MG63 (cell line): ENCODE measurements at regions not wholly inside any gene's neighbourhood (a gene's known extent, or its start where the extent isn't known, plus 50 kb on each side); places are given as distances from the start of the nearest gene placed in this dataset.
"Not testable (repeated sequence)": the region's sequence is repeated elsewhere in the genome, so short reads cannot be mapped to it uniquely, and the experiment has no call there.

Experiments used
- DNase-seq: peaks from one replicate; pipeline ENCODE4 v3.0.0-alpha.2; 2020
- H3K27me3 ChIP-seq: fragments of 250-450 bp; sonication (Bioruptor Pico); 2 replicates; pipeline ENCODE4 v1.5.1; 2020; ENCODE audit warnings: mild to moderate bottlenecking, moderate library complexity
- H3K36me3 ChIP-seq: fragments of 250-450 bp; sonication (Bioruptor Pico); 2 replicates; pipeline ENCODE4 v1.5.1; 2020; ENCODE audit warnings: mild to moderate bottlenecking, moderate library complexity
- H3K4me3 ChIP-seq: fragments of 250-450 bp; sonication (Bioruptor Pico); 2 replicates; pipeline ENCODE4 v1.5.1; 2020; ENCODE audit warnings: mild to moderate bottlenecking, moderate library complexity
- H3K9me3 ChIP-seq: fragments of 250-450 bp; sonication (Bioruptor Pico); 2 replicates; pipeline ENCODE4 v1.5.1; 2020; ENCODE audit warnings: mild to moderate bottlenecking, moderate library complexity

DNA sequence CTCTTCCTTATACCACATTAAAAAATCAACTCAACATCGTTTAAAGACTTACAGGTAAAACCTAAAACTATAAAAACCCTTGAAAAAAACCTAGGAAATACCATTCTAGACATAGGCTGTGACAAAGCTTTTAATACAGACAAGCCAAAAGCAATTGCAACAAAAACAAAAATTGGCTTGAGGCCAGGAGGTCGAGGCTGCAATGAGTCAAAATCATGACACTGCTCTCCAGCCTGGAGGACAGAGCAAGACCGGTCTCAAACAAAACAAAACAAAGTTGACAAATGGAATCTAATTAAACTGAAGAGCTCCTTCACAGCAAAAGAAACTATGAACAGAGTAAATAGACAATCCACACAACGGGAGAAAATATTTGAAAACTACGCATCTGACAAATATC, 1057.8 kb downstream of the FSCB start:
- Histone ChIP-seq H3K9me3 (no peaks in the 10 kb centered on the region), H3K27me3 (no peaks in the 10 kb centered on the region), H3K36me3 (no peaks in the 10 kb centered on the region), H3K4me3 (no peak overlapping the region)
- no peak for DNase-seq

- no peaks in the 10 kb centered on the region for H3K27me3 ChIP-seq
- no peak overlapping the region for H3K4me3 ChIP-seq
- H3K36me3 ChIP-seq: no peaks in the 10 kb centered on the region
- no peak for DNase-seq
- H3K9me3 ChIP-seq: no peaks in the 10 kb centered on the region
Measured at GRCh38 chr14:43438056-43438455, 1069.0 kb downstream of the FSCB start.

DNA sequence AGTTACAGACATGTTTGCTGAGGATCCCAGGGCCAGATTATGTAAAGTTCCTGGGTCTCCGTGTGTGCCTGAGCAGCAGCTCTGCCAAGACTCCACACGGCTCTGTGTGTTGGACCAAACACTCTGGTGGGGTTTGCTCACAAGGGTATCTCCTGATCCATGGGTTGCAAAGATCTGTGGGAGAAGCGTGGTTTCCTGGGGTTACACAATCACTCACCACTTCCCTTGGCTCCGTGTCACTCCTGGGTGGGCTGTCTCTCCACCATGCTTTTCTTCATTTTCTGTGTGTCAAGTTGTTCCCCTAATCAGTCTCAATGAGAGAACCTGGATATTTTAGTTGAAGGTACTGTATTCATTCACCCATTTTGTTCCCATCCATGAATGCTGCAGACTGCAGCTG, 1088.8 kb downstream of the FSCB start:
- H3K27me3 ChIP-seq: no peaks in the 10 kb centered on the region
- H3K9me3 ChIP-seq: no peaks in the 10 kb centered on the region
- no peak overlapping the region for H3K4me3 ChIP-seq
- no peak for DNase-seq
- H3K36me3 ChIP-seq: no peaks in the 10 kb centered on the region

DNA sequence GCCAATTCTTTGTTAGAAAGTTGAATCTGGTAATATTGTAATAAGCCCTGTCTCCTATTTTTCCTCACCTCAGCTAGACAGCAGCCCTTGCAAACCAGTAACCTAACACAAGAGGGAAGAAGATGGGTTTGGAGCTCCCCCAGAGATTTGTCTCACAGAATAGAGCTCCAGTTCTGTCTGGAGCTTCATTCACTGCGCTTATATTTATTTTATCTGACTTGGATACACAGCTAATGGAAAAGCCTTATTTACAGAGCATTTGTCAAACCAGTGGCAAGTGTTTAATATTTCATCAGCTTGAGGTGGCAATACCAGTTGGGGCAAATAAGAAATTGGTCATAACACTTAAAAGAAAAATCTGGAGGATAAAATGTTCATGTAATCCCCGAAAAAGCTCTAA, 1094.0 kb downstream of the FSCB start:
- DNase-seq: no peak
- Histone ChIP-seq H3K4me3 (no peak overlapping the region), H3K9me3 (no peaks in the 10 kb centered on the region), H3K36me3 (no peaks in the 10 kb centered on the region), H3K27me3 (no peaks in the 10 kb centered on the region)

GRCh38 chr14:43411841-43412240, 1095.2 kb downstream of the FSCB start:
- Histone ChIP-seq H3K9me3 (no peaks in the 10 kb centered on the region), H3K4me3 (no peak overlapping the region), H3K27me3 (no peaks in the 10 kb centered on the region), H3K36me3 (no peaks in the 10 kb centered on the region)
- DNase-seq: no peak

DNA sequence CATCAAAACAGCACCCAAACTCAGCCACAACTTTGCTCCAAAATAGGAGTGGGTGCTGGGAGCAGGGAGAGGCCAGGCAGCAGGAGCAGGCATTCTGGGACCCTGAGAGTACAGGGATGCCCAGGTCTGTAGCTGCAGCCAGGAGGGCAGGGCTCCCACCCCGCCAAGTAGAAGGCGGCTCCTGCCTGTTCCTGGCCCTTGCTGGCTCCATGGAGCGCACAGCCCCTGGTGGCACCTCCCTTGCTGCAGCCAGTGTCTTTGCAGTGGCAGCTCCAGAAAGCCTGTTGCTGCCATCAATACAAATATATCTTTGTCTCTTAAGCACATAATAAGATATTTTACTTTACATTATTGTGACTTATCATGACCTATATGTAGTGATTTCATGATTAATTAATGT, 1096.5 kb downstream of the FSCB start:
- Histone ChIP-seq H3K9me3 (no peaks in the 10 kb centered on the region), H3K36me3 (no peaks in the 10 kb centered on the region), H3K4me3 (no peak overlapping the region), H3K27me3 (no peaks in the 10 kb centered on the region)
- DNase-seq: no peak

GRCh38 chr14:43408472-43408871, 1098.6 kb downstream of the FSCB start:
- DNase-seq: no peak
- no peaks in the 10 kb centered on the region for H3K36me3 ChIP-seq
- no peaks in the 10 kb centered on the region for H3K9me3 ChIP-seq
- H3K4me3 ChIP-seq: no peak overlapping the region
- H3K27me3 ChIP-seq: no peaks in the 10 kb centered on the region

DNA sequence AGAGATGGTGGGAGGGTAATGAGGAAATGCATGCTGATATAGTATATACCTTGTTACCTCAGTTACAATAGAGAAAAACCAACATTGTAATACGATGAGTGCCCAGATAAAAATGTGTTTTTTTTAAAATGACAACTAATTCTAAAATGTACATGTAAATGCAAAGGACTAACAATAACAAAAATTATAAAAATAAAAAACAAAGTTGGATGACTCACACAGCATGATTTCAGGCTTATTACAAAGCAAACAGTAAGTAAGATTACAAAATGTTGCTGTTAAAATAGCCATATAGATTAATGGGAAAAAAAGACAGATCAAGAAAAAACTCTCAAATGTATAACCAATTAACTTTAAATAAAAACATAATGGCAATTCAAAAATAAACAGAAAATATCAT, 1099.4 kb downstream of the FSCB start:
- no peak for DNase-seq
- no peaks in the 10 kb centered on the region for H3K27me3 ChIP-seq
- no peak overlapping the region for H3K4me3 ChIP-seq
- no peaks in the 10 kb centered on the region for H3K36me3 ChIP-seq
- no peaks in the 10 kb centered on the region for H3K9me3 ChIP-seq

DNA sequence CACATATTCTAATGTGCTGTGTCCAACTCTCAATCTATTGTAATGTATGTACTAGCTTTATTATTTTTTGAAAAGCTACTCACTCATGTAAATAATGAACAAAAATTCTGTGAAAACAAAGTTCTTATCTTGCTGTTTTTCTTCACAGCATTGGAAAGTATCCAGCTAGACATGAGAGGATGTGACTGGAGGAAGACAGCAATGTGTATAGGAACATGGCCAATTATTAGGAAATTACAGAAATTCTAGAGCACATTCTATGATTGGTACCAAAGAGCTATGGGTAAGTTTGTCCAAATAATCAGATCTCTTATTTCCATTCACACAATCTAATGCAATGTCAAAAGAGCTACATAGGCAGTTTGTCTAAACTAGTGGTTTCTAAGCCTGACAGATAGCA, 1100.2 kb downstream of the FSCB start:
- H3K9me3 ChIP-seq: no peaks in the 10 kb centered on the region
- no peak overlapping the region for H3K4me3 ChIP-seq
- H3K36me3 ChIP-seq: no peaks in the 10 kb centered on the region
- no peaks in the 10 kb centered on the region for H3K27me3 ChIP-seq
- no peak for DNase-seq

- Histone ChIP-seq H3K4me3 (no peak overlapping the region), H3K36me3 (no peaks in the 10 kb centered on the region), H3K27me3 (no peaks in the 10 kb centered on the region), H3K9me3 (no peaks in the 10 kb centered on the region)
- DNase-seq: no peak
Measured at GRCh38 chr14:43399289-43399688, 1107.8 kb downstream of the FSCB start.

GRCh38 chr14:43370565-43370896, 1136.6 kb downstream of the FSCB start:
- not testable (repeated sequence) for H3K9me3 ChIP-seq, H3K4me3 ChIP-seq, H3K27me3 ChIP-seq, H3K36me3 ChIP-seq, DNase-seq

DNA sequence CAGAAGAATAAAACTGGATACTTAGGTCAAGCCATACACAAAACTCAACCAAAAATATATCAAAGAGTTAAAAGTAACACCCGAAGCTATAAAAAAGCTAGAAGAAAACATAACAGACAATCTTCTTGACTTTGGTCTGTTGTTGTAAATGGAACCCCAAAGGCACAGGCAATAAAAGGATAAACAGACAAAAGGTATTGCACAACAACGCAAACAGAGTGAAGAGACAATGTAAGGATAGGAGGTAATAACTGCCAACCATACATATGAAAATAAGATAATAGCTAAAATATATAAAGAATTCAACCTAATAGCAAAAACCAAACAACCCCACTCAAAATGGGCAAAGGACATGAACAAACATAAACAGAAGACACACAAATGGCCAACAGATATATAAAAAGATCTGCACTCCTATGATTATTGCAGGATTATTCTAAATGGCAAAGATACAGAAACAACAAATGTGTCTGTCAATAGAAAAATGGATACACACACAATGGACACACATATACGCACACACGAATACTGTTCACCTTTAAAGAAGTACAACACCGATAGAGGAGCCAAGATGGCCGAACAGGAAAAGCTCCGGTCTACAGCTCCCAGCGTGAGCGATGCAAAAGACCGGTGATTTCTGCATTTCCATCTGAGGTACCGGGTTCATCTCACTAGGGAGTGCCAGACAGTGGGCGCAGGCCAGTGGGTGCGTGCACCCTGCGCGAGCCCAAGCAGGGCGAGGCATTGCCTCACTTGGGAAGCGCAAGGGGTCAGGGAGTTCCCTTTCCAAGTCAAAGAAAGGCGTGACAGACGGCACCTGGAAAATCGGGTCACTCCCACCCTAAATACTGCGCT, 1137.1 kb downstream of the FSCB start:
- Histone ChIP-seq H3K4me3 (no peak overlapping the region), H3K9me3 (no peaks in the 10 kb centered on the region), H3K36me3 (no peaks in the 10 kb centered on the region), H3K27me3 (no peaks in the 10 kb centered on the region)
- DNase-seq: no peak

DNA sequence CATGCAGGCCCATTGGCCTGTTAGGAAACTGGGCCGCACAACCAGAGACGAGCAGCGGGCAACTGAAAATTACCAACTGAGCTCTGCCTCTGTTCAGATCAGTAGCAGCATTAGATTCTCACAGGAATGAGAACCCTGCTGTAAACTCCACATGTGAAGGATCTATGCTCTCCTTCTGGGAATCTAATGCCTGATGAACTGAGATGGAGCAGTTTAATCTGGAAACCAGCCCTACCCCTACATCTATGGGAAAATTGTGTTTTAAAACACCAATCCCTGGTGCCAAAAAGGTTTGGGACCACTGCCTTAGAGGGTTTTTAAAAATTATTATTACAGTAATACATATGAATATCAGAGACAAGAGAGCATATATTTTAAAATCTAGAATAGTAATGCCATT, 1144.5 kb downstream of the FSCB start:
- H3K4me3 ChIP-seq: no peak overlapping the region
- H3K36me3 ChIP-seq: no peaks in the 10 kb centered on the region
- no peaks in the 10 kb centered on the region for H3K9me3 ChIP-seq
- no peak for DNase-seq
- no peaks in the 10 kb centered on the region for H3K27me3 ChIP-seq

- no peaks in the 10 kb centered on the region for H3K36me3 ChIP-seq
- no peak overlapping the region for H3K4me3 ChIP-seq
- DNase-seq: no peak
Measured at GRCh38 chr14:43361751-43362150, 1145.3 kb downstream of the FSCB start.

DNA sequence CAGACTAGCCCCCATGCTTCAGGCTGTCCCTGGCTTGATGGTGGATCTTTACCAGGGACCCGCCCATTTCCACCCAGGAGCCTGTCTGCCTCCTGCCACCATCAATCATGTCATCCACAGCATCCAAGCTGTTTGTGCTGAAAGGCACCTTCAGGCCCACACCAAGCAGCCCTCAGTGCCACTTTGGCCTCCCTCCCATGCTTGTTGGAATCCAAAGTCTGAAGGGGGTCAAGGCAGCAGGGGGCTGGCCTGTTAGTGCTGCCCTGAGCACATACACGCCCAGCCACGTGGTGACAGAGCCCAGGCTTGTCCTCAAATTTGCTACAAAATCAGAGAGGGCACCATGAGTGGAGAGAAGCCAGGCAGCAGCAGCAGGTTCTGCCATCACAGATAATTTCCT, 1146.8 kb downstream of the FSCB start:
- Histone ChIP-seq H3K27me3 (no peaks in the 10 kb centered on the region), H3K9me3 (no peaks in the 10 kb centered on the region), H3K4me3 (no peak overlapping the region), H3K36me3 (no peaks in the 10 kb centered on the region)
- no peak for DNase-seq

More at GRCh38 chr14:43361751-43362150, 1145.3 kb downstream of the FSCB start:
- Histone ChIP-seq H3K9me3 (no peaks in the 10 kb centered on the region), H3K27me3 (no peaks in the 10 kb centered on the region)

DNA sequence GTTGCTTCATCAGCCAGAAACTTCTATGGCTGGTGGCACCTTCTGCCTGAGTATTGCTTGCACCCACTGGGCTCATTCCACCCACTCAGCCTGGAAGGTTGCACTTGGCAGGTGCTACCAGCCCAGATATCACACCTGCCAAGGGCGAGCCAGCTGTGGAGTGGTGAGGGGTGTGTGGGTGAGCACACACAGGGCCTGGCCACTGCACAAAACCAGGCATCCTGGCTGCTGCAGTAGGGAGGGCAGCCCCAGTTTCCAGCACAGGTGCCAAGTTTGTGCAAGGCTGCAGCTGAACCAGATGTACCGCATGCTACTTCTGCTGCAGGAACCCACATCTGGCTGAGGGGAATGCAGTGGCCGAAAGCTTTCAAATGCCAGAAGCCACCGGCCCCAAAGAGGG, 1147.8 kb downstream of the FSCB start:
- no peak for DNase-seq
- H3K9me3 ChIP-seq: no peaks in the 10 kb centered on the region
- H3K4me3 ChIP-seq: no peak overlapping the region
- no peaks in the 10 kb centered on the region for H3K27me3 ChIP-seq
- H3K36me3 ChIP-seq: no peaks in the 10 kb centered on the region

DNA sequence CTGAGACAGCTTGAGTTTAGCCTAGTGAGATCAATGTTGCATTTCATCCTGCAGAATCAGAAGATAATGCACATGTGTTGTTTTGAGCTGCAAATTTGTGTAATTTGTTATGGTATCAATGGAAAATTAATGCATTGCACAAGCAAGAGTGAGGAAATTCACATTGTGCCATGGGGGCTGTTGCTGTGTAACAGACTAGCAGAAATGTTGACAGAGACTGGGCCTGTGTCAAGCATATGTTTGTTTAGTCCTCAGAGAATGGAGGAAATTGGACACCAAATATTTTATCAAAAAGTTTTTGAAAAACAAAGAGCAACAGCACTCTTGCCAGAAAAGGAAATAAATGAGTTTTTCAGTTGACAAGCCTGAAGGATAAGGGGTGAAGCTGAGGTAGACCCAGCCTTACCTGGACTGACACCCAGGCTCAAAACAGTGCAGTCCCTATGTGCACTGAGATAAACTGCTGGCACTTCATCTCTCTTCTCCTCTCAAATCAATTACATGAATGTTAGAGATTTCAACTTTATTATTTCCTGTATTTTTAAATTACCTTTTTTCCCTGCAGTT, 1150.0 kb downstream of the FSCB start:
- H3K4me3 ChIP-seq: no peak overlapping the region

DNA sequence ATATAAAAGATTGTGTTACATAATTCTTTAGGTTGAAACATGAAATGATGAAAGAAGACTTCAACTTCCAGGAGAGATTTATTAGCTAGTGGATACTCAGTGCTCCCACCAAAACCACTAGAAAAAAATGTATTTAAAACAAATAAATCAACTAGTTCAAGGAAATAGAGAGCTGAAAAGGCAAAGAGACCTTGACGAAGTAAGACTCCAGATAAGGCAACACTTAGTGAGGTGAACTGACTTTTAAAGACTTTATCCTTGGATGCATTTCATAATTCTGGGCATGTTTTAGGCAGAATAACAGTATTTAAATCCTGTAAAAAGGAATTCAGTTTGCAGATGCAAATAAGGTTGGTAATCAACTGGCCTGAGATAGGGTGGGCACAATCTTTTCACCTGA, 1150.7 kb downstream of the FSCB start:
- Histone ChIP-seq H3K9me3 (no peaks in the 10 kb centered on the region), H3K27me3 (no peaks in the 10 kb centered on the region), H3K4me3 (no peak overlapping the region), H3K36me3 (no peaks in the 10 kb centered on the region)
- no peak for DNase-seq

More for the DNA sequence above, 1150.0 kb downstream of the FSCB start:
- no peaks in the 10 kb centered on the region for H3K9me3 ChIP-seq
- H3K36me3 ChIP-seq: no peaks in the 10 kb centered on the region
- DNase-seq: no peak
- H3K27me3 ChIP-seq: no peaks in the 10 kb centered on the region
